ENCODE measurements at regions not wholly inside any gene's neighbourhood (a gene's known extent, or its start where the extent isn't known, plus 50 kb on each side); places are given as distances from the start of the nearest gene placed in this dataset.
A peak's percentile ranks its signal among the peaks of the same experiment; 100 is the strongest.

DNA sequence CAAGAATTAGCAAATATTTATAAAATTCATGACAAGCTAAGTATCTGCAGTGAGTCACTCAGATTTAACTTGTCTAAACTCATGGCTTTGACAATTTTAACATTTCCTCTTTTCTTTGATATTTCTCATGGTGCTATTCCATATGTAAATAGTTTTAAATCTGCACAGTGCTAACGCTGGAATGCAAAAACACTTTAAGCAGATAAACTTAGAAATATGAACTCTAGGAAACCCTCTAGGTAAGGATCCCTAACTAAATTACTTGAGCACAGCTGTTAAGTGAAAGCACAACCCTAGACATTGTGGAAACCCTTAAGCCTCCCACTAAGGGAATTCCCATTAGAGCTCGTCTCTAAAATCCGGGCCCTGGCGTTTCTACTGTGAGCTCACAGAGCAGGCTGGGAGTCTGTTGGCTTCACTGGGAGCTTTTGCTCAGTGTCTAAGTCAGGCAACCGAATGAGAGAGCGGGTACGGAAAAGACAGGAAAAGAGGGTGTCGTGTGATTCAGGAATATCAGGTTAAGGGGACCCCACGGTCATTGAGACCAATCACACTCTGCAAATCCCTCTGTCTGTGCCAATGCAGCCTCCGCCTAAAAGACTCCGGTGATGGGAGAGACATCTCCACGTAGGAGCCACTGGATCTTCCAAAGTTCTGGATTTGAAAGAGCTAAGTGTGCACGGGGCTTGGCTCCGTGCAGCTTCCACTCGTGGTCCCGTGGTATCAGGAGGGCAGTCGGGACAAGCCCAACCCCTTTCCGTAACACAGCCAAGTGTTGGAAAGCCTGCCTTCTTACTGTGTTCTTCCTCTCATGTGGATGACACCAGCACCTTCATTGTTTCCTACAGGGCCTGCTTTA, 112.3 kb upstream of the RPS6KA2 start:
- Histone ChIP-seq H3K4me3 (ENCODE audit: low read depth, low read length) (no peak overlapping the region), H3K9me3 (ENCODE audit: control insufficient read depth, insufficient read depth, low read depth, low read length) (no peaks in the 10 kb centered on the region), H3K36me3 (ENCODE audit: control insufficient read depth in 2 of 2, insufficient read depth in 1 of 2, low read length in 2 of 2) (no peaks in the 10 kb centered on the region), H3K4me1 (ENCODE audit: control insufficient read depth, insufficient read depth, low read length) (no peaks in the 10 kb centered on the region), H3K27ac (ENCODE audit: extremely low read depth, low read depth, low read length) (no peak overlapping the region)
- TF ChIP-seq ZNF621 (tag by site-specific recombination; IDR thresholded peaks at IDR 0.05) (no peak), KLF7 (tag by site-specific recombination; IDR thresholded peaks at IDR 0.05; ENCODE audit: borderline replicate concordance) (no peak), GLI4 (tag by site-specific recombination; IDR thresholded peaks at IDR 0.05) (no peak), KLF10 (tag by site-specific recombination; IDR thresholded peaks at IDR 0.05) (no peak), ZNF354C (tag by site-specific recombination; IDR thresholded peaks at IDR 0.05; ENCODE audit: borderline replicate concordance, low read depth) (no peak), ZNF670 (tag by site-specific recombination; IDR thresholded peaks at IDR 0.05; ENCODE audit: low read depth) (no peak), ZEB2 (tag by site-specific recombination; IDR thresholded peaks at IDR 0.05) (no peak)
- TF ChIP-seq, protein P1, sequence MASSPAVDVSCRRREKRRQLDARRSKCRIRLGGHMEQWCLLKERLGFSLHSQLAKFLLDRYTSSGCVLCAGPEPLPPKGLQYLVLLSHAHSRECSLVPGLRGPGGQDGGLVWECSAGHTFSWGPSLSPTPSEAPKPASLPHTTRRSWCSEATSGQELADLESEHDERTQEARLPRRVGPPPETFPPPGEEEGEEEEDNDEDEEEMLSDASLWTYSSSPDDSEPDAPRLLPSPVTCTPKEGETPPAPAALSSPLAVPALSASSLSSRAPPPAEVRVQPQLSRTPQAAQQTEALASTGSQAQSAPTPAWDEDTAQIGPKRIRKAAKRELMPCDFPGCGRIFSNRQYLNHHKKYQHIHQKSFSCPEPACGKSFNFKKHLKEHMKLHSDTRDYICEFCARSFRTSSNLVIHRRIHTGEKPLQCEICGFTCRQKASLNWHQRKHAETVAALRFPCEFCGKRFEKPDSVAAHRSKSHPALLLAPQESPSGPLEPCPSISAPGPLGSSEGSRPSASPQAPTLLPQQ (tag by site-specific recombination; IDR thresholded peaks at IDR 0.05), result no peak
- POLR2A ChIA-PET, result interaction anchor here (0.8 to 1.3 kb wide), 2 partner anchors 20 to 112 kb away, joined by 3 read pairs; partner anchors contain the start of gene RPS6KA2
- CTCF ChIA-PET, result interaction anchor here (0.6 to 2.1 kb wide), 4 partner anchors 12 to 129 kb away, joined by 3 to 11 read pairs (median 4); no protein-coding TSS in a partner anchor

DNA sequence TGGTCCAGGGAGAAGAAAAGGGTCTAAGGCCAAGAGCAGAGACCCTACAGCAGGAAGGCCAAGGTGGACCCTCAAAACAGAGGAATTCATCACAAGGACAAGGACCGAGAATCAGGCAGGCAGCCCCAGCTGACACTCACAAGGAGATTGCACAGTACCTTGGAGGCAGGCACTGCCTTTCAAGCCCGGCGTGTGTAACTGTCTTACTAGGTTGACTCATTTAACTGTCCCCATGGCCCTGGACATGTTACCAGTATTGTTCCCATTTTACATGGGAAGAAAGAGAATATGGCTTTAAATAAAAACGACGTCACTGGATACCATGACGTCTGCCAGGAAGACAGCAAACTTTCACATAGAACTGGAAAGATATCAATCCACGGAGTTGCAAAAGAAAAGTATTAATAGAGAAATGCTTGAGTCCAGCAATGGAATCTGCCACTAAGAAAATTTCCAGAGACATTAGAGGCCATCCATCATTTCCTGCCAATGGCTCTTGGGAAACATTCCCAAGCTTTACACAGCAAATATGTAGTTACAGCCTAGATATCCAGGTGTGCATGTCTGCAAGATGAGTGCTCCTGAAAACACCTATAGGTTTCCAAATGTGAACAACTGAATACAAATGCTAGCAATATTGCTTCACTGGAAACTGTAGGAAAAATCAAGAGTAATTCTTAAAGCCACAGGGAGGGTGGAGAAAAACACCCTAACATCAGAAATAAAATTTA, 111.5 kb upstream of the RPS6KA2 start:
- Histone ChIP-seq H3K4me1 (ENCODE audit: control insufficient read depth, insufficient read depth, low read length) (no peaks in the 10 kb centered on the region), H3K4me3 (ENCODE audit: low read depth, low read length) (no peak overlapping the region), H3K36me3 (ENCODE audit: control insufficient read depth in 2 of 2, insufficient read depth in 1 of 2, low read length in 2 of 2) (no peaks in the 10 kb centered on the region), H3K27ac (ENCODE audit: extremely low read depth, low read depth, low read length) (no peak overlapping the region), H3K9me3 (ENCODE audit: control insufficient read depth, insufficient read depth, low read depth, low read length) (no peaks in the 10 kb centered on the region)
- ChIA-PET CTCF (interaction anchor here (0.7 to 2.1 kb wide), 2 partner anchors 37 to 129 kb away, joined by 3 to 11 read pairs; no protein-coding TSS in a partner anchor), POLR2A (interaction anchor here (1.3 kb wide), 1 partner anchor 111 kb away, joined by 3 read pairs; the partner anchor contains the start of gene RPS6KA2)
- TF ChIP-seq ZNF843 (tag by site-specific recombination; IDR thresholded peaks at IDR 0.05) (no peak), ZNF585B (tag by site-specific recombination; IDR thresholded peaks at IDR 0.05) (no peak), ZFHX2 (tag by site-specific recombination; conservative IDR thresholded peaks at IDR 0.05) (no peak), ZNF19 (tag by site-specific recombination; IDR thresholded peaks at IDR 0.05; ENCODE audit: low read depth) (no peak), ZNF292 (tag by site-specific recombination; IDR thresholded peaks at IDR 0.05; ENCODE audit: borderline replicate concordance, low read depth) (no peak), ZNF785 (tag by site-specific recombination; IDR thresholded peaks at IDR 0.05) (no peak), HOXA7 (CRISPR knock-in tag; IDR thresholded peaks at IDR 0.05; ENCODE audit: borderline replicate concordance) (no peak), ZNF76 (tag by site-specific recombination; IDR thresholded peaks at IDR 0.05; ENCODE audit: borderline replicate concordance, low read depth) (no peak), ZNF521 (tag by site-specific recombination; IDR thresholded peaks at IDR 0.05) (no peak), ZNF335 (tag by site-specific recombination; conservative IDR thresholded peaks at IDR 0.05) (no peak), ZNF133 (tag by site-specific recombination; IDR thresholded peaks at IDR 0.05) (no peak)

DNA sequence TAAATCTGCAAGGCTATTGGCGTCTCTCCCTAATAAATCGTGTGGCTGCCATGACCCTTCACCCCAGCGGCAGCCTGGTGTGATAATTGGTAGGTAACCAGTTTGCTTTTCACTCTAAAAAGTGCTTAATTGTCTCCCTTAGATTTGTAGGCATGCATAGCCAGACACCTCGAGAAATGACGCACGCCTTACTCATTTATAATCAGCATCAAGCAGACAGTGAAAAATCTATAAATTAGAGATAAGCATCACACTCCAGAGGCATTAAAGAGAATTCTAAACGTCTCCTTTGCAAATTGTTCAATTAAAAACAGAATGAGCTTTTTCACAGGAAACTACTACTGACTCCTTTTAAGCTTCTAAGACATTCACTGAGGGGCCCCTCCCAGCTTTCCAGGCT, 110.2 kb upstream of the RPS6KA2 start:
- Histone ChIP-seq H3K36me3 (ENCODE audit: control insufficient read depth in 2 of 2, insufficient read depth in 1 of 2, low read length in 2 of 2) (no peaks in the 10 kb centered on the region), H3K27ac (ENCODE audit: extremely low read depth, low read depth, low read length) (no peak overlapping the region), H3K4me1 (ENCODE audit: control insufficient read depth, insufficient read depth, low read length) (no peaks in the 10 kb centered on the region), H3K4me3 (ENCODE audit: low read depth, low read length) (no peak overlapping the region), H3K9me3 (ENCODE audit: control insufficient read depth, insufficient read depth, low read depth, low read length) (no peaks in the 10 kb centered on the region)
- ChIA-PET POLR2A (interaction anchor here (0.7 kb wide), 1 partner anchor 111 kb away, joined by 3 read pairs; no protein-coding TSS in a partner anchor), CTCF (interaction anchor here (0.9 to 1.0 kb wide), 2 partner anchors 35 to 215 kb away, joined by 3 to 6 read pairs; no protein-coding TSS in a partner anchor)
- TF ChIP-seq GLI2 (tag by site-specific recombination; IDR thresholded peaks at IDR 0.05; ENCODE audit: borderline replicate concordance, low read depth) (no peak), SP7 (tag by site-specific recombination; IDR thresholded peaks at IDR 0.05) (peak; percentile 76), ZNF530 (tag by site-specific recombination; IDR thresholded peaks at IDR 0.05; ENCODE audit: low read depth) (no peak), ZNF404 (tag by site-specific recombination; IDR thresholded peaks at IDR 0.05) (no peak), MYNN (tag by site-specific recombination; IDR thresholded peaks at IDR 0.05; ENCODE audit: borderline replicate concordance) (no peak), ZNF362 (tag by site-specific recombination; IDR thresholded peaks at IDR 0.05) (no peak), ZNF132 (tag by site-specific recombination; IDR thresholded peaks at IDR 0.05; ENCODE audit: borderline replicate concordance) (no peak)

Data from HEK293 (cell line).